HG03025 (cell line): ENCODE measurements at regions not wholly inside any gene's neighbourhood (a gene's known extent, or its start where the extent isn't known, plus 50 kb on each side); places are given as distances from the start of the nearest gene placed in this dataset.
"Not testable (repeated sequence)": the region's sequence is repeated elsewhere in the genome, so short reads cannot be mapped to it uniquely, and the experiment has no call there.

Source experiments
- ATAC-seq: cut with Tn5 transposase; IDR thresholded peaks from one replicate; pipeline ENCODE4 v1.9.1; 2021; ENCODE audit warnings: mild to moderate bottlenecking, moderate library complexity; ENCODE audit not compliant: unreplicated experiment, low FRiP score

DNA sequence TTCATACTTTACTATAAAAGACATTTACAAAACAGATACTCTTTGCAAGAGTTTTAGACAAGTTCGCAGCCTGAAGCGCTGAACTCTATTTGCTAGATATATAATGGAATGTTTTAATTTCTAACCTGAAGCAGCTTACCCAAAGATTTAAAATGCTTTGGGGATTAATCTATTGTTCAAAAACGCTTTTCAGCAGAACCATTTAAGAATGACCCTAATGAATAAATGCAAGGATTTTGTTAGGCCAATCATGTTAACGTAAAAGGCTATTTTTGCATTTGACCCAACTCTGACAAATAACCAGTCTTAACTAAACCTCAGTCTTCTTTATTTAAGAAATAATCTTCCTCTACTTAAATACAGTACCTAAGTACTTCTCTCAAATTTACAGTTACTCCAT lies 406.7 kb upstream of the POT1 start:
- no peak for ATAC-seq

GRCh38 chr7:125326666-125327255 lies 397.1 kb upstream of the POT1 start:
- ATAC-seq: no peak

DNA sequence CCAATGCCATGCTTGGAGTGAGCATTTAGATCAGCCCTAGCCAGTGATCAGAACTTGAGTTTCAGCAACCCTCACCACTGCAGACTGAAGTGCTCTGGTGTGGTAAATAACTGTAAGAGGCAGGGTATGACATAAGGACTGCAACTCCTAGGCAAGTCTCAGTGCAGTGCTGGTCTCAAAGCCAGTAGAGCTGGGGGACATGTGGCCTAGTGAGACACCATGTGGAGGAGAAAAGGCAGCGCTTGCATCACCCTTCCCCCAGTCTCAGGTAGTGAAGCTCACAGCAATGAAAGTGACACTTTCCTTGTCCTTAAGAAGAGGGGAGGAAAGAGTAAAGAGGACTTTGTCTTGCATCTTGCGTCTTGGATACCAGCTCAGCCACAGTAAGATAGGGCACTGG lies 386.8 kb upstream of the POT1 start:
- no peak for ATAC-seq

DNA sequence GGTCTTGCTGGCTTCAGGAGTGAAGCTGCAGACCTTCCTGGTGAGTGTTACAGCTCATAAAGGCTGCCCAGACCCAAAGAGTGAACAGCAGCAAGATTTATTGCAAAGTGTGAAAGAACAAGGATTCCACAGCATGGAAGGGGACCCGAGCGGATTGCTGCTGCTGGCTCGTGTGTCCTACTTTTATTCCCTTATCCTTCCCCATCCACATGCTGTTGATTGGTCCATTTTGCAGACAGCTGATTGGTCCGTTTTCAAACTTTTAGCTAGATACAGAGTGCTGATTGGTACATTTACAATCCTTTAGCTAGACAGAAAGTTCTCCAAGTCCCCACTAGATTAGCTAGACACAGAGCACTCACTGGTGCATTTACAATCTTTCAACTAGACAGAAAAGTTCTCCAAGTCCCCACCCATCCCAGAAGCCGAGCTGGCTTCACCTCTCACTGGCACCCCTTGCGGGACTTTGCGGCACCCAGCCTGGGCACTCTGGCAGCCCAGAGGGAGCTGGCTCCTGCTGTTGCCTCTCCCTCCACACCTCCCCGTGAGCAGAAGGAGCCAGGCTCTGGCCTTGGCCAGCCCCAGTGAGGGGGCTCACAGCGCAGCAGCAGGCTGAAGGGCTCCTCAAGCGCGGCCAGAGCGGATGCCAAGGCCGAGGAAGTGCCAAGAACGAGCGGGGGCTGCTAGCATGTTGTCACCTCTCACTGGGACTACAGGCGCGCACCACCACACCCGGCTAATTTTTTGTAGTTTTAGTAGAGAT lies 369.6 kb upstream of the POT1 start:
- ATAC-seq: no peak

DNA sequence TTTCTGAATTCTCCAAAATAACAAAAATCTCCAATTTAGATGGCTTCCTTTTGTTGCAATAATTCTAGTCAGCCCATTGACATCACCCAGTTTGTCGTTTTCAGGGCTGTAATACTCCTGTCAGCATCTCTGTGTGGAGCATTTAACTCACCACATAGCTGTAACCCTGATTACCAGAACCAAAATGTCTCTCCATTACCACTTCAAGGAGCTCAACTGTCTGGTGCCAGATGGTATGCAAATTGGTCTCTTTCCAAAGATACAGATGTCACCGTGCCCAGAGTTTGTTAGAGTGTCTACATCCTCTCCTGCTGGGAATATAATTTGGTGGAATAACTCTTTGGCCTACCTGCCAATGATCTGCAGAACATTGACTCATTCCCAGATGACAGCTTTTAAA lies 350.3 kb upstream of the POT1 start:
- no peak for ATAC-seq

GRCh38 chr7:125278318-125278717 lies 348.7 kb upstream of the POT1 start:
- ATAC-seq: no peak

DNA sequence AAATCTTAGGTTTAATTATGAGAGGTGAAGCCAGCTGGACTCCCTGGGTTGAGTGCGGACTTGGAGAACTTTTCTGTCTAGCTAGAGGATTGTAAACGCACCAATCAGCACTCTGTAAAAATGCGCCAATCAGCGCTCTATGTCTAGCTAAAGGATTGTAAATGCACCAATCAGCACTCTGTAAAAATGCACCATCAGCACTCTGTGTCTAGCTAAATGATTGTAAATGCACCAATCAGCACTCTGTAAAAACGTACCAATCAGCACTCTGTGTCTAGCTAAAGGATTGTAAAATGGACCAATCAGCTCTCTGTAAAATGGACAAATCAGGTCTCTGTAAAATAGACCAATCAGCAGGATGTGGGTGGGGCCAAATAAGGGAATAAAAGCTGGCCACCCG lies 345.1 kb upstream of the POT1 start:
- ATAC-seq: not testable (repeated sequence)

DNA sequence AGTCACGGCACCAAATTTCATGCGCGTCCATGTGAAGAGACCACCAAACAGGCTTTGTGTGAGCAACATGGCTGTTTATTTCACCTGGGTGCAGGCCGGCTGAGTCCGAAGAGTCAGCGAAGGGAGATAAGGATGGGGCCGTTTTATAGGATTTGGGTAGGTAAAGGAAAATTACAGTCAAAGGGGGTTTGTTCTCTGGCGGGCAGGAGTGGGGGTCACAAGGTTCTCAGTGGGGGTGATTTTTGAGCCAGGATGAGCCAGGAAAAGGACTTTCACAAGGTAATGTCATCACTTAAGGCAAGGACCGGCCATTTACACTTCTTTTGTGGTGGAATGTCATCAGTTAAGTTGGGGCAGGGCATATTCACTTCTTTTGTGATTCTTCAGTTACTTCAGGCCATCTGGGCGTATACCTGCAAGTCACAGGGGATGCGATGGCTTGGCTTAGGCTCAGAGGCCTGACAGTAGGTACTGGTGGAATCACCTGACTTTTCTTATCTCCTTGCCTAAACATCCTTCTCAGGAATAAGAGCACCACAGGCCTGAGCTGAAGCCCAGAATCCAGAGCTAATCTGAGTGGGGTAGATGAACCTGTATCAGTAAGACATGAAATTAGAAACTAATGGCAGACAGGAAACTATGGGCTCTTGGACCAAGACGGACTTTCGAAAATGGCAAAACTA lies 334.7 kb upstream of the POT1 start:
- not testable (repeated sequence) for ATAC-seq

GRCh38 chr7:125258876-125259417 lies 329.3 kb upstream of the POT1 start:
- not testable (repeated sequence) for ATAC-seq

DNA sequence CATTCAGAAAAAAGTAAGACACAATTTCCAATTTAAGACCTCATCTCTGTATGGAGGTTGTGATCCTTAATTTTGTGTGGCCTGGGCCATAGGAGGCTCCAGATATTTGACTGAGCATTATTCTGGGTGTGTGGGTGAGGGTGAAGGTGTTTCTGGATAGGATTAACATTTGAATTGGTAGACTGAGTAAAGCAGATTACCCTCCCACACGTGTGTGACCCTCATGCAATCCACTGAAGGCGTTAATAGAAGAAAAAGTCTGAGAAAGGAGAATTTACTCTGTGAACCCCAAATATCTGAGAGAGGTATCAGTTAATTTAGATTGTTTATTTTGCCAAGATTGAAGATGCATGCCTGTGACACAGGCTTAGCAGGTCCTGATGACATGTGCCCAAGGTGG lies 328.0 kb upstream of the POT1 start:
- ATAC-seq: no peak

DNA sequence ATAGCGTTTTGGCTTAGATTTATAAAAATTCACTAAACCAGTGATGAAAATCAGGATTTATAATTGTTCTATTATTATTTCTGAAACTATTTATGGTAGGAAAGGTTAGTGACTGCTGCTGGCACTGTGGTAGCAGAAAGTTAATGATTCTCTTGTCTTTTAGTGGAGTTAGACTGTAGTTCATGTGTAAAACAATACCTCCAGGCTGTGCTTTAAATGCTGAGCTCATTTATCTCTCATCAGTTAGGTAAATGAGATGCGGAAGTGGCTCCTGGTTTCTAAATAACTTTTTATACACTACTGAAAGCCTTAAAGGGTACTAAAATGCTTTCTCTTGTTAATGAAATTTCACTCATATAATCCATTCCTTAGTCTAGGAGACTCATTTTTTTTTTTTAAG lies 326.8 kb upstream of the POT1 start:
- ATAC-seq: no peak

DNA sequence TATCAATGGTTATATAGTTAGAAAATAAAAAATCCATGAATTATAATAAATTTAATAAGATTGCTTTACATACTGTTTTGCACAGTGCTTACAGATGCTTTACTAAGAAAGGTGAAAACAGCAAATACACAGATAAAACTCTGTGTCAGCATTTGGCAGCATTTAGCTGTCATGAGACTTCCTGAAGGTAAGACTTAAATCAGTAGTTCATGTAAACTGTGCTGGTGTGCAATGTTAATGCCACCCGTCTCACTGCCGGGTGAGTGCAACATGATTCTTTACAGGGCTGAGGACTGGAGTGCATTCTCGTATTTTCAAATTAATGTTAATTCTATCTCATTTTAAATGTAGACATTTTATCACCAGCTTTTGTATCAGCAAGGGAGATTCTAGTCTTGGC lies 326.2 kb upstream of the POT1 start:
- ATAC-seq: no peak

- ATAC-seq: no peak
Observed at GRCh38 chr7:125254566-125254965, 324.9 kb upstream of the POT1 start.

- no peak for ATAC-seq
Observed at GRCh38 chr7:125253452-125254190, 324.0 kb upstream of the POT1 start.

- no peak for ATAC-seq
Observed at GRCh38 chr7:125247514-125248098, 318.0 kb upstream of the POT1 start.

- ATAC-seq: no peak
Observed at GRCh38 chr7:125246706-125247105, 317.1 kb upstream of the POT1 start.

DNA sequence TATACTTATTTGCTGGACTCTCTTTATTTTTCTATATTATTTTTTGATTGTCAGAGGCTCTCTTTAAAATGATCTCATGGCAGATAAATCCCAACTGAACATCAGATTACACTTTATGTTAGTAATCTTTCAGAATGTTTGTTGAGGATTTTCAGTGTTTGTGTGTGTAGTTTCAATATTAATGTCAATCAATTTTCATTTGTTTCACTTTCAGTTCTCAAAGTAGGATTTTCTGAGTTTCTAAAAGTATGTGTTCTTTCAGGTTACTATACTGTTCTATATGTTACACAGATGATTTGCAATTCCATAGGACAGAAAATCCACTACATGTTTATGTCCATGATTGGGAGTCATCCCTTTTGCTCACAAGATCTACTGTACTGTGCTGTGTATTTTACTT lies 311.9 kb upstream of the POT1 start:
- no peak for ATAC-seq

DNA sequence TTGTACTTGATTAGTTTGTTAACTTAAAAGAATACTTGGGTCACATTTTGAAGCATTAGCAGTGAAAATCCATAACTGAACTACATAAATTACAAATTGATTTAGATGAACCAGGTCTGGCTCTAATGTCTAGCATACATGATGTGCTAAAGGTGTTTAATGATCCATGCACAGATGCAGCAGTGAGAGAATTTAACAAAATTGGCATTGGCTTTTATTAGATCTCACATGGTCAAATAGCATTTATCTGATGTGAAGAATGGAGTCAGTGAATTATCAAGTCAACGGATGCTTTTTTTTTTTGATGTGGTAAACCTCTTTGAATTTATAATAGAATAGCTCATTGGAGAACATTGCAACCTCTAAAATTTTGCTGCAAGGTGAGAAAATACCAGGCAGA lies 293.0 kb upstream of the POT1 start:
- ATAC-seq: no peak

DNA sequence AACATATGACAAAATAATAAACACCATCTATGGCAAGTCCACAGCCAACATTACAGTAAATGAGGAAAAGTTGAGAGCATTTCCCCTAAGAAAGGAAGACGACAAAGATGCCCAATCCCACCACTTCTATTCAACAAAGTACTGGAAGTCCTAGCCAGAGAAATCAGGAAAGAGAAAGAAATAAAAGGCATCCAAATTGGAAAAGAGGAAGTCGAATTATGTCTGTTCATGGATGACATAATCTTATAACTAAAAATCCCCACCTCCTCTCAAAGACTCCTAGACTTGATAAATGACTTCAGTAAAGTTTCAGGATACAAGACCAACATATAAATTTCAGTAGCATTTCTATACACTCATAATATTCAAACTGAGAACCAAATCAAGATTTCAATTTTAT lies 288.5 kb upstream of the POT1 start:
- ATAC-seq: no peak

DNA sequence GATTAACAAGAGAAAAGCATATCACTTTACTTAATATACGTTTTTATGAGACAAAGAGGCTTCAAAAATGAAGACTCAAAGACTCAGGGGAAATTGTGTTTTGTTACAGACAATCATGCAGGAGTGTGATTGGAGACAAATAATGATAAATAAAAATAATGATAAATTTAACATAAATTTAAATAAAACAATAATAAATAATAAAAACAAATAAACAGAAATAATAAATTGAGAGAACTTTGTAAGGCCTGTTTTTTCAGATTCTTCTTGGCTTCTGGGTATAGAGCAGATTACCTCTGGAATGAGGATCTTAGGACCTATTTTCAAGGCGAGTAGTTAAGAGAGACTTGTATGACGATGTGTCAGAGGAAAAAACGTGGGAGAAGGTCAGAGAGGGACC lies 271.4 kb upstream of the POT1 start:
- ATAC-seq: no peak
